ENCODE measurements at regions not wholly inside any gene's neighbourhood (a gene's known extent, or its start where the extent isn't known, plus 50 kb on each side); places are given as distances from the start of the nearest gene placed in this dataset.

DNA sequence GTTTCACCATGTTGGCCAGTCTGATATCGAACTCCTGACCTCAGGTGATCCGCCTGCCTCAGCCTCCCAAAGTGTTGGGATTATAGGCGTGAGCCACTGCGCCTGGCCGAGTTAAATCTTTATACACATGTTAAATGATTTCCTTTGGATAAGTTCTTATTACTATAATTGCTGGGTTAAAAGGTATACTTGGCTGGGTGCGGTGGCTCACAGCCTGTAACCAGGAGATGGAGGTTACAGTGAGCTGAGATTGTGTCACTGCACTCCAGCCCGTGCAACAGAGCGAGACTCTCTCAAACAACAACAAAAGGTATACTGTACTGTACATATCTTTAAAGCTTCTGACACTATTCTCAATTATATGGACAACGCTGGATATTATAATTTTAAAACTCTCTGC lies 53.2 kb upstream of the CDK13 start:
- TF ChIP-seq HDAC2 (IDR thresholded peaks at IDR 0.05), result no peak
- TF ChIP-seq ZFP36 (IDR thresholded peaks at IDR 0.05; ENCODE audit: borderline replicate concordance, partially characterized antibody), result no peak
- no peak for TF ChIP-seq TFCP2L1 (CRISPR knock-in tag; IDR thresholded peaks at IDR 0.05)
- TF ChIP-seq, protein P1, sequence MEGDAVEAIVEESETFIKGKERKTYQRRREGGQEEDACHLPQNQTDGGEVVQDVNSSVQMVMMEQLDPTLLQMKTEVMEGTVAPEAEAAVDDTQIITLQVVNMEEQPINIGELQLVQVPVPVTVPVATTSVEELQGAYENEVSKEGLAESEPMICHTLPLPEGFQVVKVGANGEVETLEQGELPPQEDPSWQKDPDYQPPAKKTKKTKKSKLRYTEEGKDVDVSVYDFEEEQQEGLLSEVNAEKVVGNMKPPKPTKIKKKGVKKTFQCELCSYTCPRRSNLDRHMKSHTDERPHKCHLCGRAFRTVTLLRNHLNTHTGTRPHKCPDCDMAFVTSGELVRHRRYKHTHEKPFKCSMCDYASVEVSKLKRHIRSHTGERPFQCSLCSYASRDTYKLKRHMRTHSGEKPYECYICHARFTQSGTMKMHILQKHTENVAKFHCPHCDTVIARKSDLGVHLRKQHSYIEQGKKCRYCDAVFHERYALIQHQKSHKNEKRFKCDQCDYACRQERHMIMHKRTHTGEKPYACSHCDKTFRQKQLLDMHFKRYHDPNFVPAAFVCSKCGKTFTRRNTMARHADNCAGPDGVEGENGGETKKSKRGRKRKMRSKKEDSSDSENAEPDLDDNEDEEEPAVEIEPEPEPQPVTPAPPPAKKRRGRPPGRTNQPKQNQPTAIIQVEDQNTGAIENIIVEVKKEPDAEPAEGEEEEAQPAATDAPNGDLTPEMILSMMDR (IDR thresholded peaks at IDR 0.05), result no peak
- TF ChIP-seq, protein P2, sequence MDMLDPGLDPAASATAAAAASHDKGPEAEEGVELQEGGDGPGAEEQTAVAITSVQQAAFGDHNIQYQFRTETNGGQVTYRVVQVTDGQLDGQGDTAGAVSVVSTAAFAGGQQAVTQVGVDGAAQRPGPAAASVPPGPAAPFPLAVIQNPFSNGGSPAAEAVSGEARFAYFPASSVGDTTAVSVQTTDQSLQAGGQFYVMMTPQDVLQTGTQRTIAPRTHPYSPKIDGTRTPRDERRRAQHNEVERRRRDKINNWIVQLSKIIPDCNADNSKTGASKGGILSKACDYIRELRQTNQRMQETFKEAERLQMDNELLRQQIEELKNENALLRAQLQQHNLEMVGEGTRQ (IDR thresholded peaks at IDR 0.05), result no peak
- no peak for TF ChIP-seq NFE2L2 (conservative IDR thresholded peaks at IDR 0.05; ENCODE audit: low read length)
- TF ChIP-seq EP300 (IDR thresholded peaks at IDR 0.05), result no peak
- TF ChIP-seq POLR2A (IDR thresholded peaks at IDR 0.05; ENCODE audit: low read length), result no peak
- no peak for TF ChIP-seq MYC (IDR thresholded peaks at IDR 0.05; ENCODE audit: borderline replicate concordance, low read length)
- TF ChIP-seq, protein P3, sequence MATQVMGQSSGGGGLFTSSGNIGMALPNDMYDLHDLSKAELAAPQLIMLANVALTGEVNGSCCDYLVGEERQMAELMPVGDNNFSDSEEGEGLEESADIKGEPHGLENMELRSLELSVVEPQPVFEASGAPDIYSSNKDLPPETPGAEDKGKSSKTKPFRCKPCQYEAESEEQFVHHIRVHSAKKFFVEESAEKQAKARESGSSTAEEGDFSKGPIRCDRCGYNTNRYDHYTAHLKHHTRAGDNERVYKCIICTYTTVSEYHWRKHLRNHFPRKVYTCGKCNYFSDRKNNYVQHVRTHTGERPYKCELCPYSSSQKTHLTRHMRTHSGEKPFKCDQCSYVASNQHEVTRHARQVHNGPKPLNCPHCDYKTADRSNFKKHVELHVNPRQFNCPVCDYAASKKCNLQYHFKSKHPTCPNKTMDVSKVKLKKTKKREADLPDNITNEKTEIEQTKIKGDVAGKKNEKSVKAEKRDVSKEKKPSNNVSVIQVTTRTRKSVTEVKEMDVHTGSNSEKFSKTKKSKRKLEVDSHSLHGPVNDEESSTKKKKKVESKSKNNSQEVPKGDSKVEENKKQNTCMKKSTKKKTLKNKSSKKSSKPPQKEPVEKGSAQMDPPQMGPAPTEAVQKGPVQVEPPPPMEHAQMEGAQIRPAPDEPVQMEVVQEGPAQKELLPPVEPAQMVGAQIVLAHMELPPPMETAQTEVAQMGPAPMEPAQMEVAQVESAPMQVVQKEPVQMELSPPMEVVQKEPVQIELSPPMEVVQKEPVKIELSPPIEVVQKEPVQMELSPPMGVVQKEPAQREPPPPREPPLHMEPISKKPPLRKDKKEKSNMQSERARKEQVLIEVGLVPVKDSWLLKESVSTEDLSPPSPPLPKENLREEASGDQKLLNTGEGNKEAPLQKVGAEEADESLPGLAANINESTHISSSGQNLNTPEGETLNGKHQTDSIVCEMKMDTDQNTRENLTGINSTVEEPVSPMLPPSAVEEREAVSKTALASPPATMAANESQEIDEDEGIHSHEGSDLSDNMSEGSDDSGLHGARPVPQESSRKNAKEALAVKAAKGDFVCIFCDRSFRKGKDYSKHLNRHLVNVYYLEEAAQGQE (IDR thresholded peaks at IDR 0.05), result no peak
- TF ChIP-seq FOSB (CRISPR knock-in tag; IDR thresholded peaks at IDR 0.05), result no peak
- no peak for TF ChIP-seq ZNF302 (CRISPR knock-in tag; IDR thresholded peaks at IDR 0.05)
- no peak for TF ChIP-seq CEBPB (IDR thresholded peaks at IDR 0.05)
- TF ChIP-seq SREBF2 (IDR thresholded peaks at IDR 0.05), result no peak
